ENCODE measurements at regions not wholly inside any gene's neighbourhood (a gene's known extent, or its start where the extent isn't known, plus 50 kb on each side); places are given as distances from the start of the nearest gene placed in this dataset.

DNA sequence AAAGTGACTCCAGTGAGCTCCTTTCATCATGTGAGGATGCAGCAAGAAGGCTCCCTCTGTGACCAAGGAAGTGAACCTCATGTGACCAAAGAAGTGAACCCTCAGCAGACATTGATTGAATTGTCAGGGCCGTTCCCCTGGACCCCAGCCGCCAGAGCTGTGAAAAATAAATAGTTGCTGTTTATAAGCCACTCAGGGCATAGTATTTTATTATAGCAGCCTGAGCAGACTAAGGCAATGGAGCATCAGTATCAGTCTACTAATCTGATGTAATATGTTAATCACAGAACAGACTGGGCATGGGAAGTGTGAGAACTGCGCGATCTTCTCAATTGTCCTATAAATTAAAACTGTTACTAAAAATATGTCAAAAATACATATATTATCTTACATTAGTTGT is 384.5 kb upstream of the PRKCQ start:
- DNase-seq (ENCODE audit: low spot score), result no peak
- Mint-ChIP-seq H3K9me3 (ENCODE audit: unreplicated experiment) (no peaks in the 10 kb centered on the region), H3K4me1 (ENCODE audit: unreplicated experiment) (peaks cover 3% of the 10 kb centered on the region), H3K27ac (ENCODE audit: unreplicated experiment) (no peak overlapping the region), H3K27me3 (ENCODE audit: unreplicated experiment) (no peaks in the 10 kb centered on the region), H3K36me3 (ENCODE audit: low read depth, unreplicated experiment) (no peaks in the 10 kb centered on the region), H3K4me3 (ENCODE audit: unreplicated experiment) (no peak overlapping the region)
- TF ChIP-seq, protein P1, sequence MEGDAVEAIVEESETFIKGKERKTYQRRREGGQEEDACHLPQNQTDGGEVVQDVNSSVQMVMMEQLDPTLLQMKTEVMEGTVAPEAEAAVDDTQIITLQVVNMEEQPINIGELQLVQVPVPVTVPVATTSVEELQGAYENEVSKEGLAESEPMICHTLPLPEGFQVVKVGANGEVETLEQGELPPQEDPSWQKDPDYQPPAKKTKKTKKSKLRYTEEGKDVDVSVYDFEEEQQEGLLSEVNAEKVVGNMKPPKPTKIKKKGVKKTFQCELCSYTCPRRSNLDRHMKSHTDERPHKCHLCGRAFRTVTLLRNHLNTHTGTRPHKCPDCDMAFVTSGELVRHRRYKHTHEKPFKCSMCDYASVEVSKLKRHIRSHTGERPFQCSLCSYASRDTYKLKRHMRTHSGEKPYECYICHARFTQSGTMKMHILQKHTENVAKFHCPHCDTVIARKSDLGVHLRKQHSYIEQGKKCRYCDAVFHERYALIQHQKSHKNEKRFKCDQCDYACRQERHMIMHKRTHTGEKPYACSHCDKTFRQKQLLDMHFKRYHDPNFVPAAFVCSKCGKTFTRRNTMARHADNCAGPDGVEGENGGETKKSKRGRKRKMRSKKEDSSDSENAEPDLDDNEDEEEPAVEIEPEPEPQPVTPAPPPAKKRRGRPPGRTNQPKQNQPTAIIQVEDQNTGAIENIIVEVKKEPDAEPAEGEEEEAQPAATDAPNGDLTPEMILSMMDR (IDR thresholded peaks at IDR 0.05; ENCODE audit: unreplicated experiment), result no peak

DNA sequence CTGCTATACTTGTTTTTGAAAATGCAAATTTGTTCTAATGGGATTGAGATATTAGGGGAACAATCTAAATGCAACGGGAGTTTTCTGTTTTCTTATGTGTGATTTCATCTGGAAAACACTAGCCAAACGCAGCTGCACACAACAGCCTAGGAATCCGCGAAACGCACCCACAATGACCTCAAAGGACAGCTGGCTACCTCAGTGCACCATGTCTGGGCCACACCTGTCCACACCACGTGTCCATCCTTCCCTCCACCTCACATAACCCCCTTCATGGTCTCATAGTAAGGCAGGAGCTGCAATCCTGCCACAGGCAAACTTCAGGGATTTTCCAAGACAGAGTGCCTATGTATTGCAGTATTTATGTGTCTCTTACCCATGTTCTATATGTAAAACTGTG is 382.5 kb upstream of the PRKCQ start:
- H3K27me3 Mint-ChIP-seq (ENCODE audit: unreplicated experiment), result no peaks in the 10 kb centered on the region
- H3K4me3 Mint-ChIP-seq (ENCODE audit: unreplicated experiment), result no peak overlapping the region

DNA sequence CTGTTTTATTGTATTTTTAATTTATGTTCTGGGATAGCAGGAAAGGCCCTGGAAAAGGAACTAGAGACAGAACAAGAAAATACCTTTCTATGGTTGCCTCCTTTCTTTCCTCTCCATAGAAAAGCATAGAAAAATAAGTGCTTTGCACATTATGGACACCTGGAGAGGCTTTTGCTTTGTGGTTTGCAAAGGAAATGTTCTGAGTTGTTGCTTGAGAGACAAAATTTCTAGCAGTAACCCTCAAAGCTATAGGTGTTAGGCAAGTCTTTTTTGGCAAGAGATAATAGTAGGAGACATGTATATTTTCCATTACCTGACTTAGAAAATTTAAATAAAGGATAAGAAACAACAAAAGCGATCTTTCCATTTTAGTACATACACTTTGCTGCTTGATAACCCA is 378.6 kb upstream of the PRKCQ start:
- no peaks in the 10 kb centered on the region for H3K9me3 Mint-ChIP-seq (ENCODE audit: unreplicated experiment)
- no peaks in the 10 kb centered on the region for H3K27me3 Mint-ChIP-seq (ENCODE audit: unreplicated experiment)
- DNase-seq (ENCODE audit: low spot score), result no peak
- no peaks in the 10 kb centered on the region for H3K36me3 Mint-ChIP-seq (ENCODE audit: low read depth, unreplicated experiment)
- H3K4me1 Mint-ChIP-seq (ENCODE audit: unreplicated experiment), result peaks cover 9% of the 10 kb centered on the region
- TF ChIP-seq, protein P1 (IDR thresholded peaks at IDR 0.05; ENCODE audit: unreplicated experiment), result no peak
- H3K4me3 Mint-ChIP-seq (ENCODE audit: unreplicated experiment), result no peak overlapping the region
- no peak overlapping the region for H3K27ac Mint-ChIP-seq (ENCODE audit: unreplicated experiment)

More for the DNA sequence above, 382.5 kb upstream of the PRKCQ start:
- H3K9me3 Mint-ChIP-seq (ENCODE audit: unreplicated experiment), result no peaks in the 10 kb centered on the region
- H3K4me1 Mint-ChIP-seq (ENCODE audit: unreplicated experiment), result peaks cover 9% of the 10 kb centered on the region
- TF ChIP-seq, protein P1 (IDR thresholded peaks at IDR 0.05; ENCODE audit: unreplicated experiment), result no peak
- no peaks in the 10 kb centered on the region for H3K36me3 Mint-ChIP-seq (ENCODE audit: low read depth, unreplicated experiment)
- H3K27ac Mint-ChIP-seq (ENCODE audit: unreplicated experiment), result no peak overlapping the region
- no peak for DNase-seq (ENCODE audit: low spot score)

DNA sequence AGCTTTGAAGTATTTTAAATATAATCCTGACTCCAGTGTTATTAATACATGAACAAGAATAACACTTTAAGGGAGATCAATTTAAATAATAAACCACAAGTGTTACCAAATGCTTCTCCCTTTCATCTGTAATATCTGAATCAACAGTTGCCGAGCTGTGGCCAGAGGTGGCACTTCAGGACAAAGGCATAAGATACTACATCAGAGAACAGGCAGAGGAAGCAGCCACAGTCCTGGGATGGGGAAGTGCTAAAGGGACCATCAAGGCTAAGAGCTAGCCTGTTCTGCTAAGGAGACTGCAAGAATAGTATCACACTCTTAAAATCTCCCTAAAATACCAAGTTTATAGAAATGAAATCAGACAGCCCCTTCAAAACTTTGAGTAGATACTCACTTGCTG is 378.2 kb upstream of the PRKCQ start:
- H3K9me3 Mint-ChIP-seq (ENCODE audit: unreplicated experiment), result no peaks in the 10 kb centered on the region
- DNase-seq (ENCODE audit: low spot score), result no peak

DNA sequence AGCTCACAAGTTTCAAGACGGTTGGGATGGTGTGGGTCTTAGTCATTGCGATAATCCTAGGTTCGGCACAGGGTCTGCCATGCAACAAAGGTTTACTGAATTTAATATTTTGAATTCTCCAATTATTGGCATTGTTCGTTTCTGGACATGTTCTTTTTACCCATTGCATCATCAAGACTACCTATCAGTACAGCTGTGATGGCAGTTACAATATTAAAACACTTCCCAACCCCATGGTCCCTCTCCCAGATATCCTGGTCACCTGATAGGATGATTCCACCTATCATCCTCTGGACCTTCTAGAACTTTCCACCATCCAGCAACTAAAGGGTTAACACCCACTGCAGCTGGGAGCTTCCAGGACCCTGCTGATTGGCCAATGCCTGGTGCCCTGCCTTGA is 377.8 kb upstream of the PRKCQ start:
- Mint-ChIP-seq H3K9me3 (ENCODE audit: unreplicated experiment) (no peaks in the 10 kb centered on the region), H3K27ac (ENCODE audit: unreplicated experiment) (no peak overlapping the region), H3K4me1 (ENCODE audit: unreplicated experiment) (peaks cover 9% of the 10 kb centered on the region), H3K4me3 (ENCODE audit: unreplicated experiment) (no peak overlapping the region), H3K36me3 (ENCODE audit: low read depth, unreplicated experiment) (no peaks in the 10 kb centered on the region), H3K27me3 (ENCODE audit: unreplicated experiment) (no peaks in the 10 kb centered on the region)
- TF ChIP-seq, protein P1 (IDR thresholded peaks at IDR 0.05; ENCODE audit: unreplicated experiment), result no peak
- no peak for DNase-seq (ENCODE audit: low spot score)

More for the DNA sequence above, 378.2 kb upstream of the PRKCQ start:
- Mint-ChIP-seq H3K27me3 (ENCODE audit: unreplicated experiment) (no peaks in the 10 kb centered on the region), H3K4me3 (ENCODE audit: unreplicated experiment) (no peak overlapping the region), H3K27ac (ENCODE audit: unreplicated experiment) (peak overlapping the region; percentile 43), H3K36me3 (ENCODE audit: low read depth, unreplicated experiment) (no peaks in the 10 kb centered on the region), H3K4me1 (ENCODE audit: unreplicated experiment) (peaks cover 9% of the 10 kb centered on the region)
- TF ChIP-seq, protein P1 (IDR thresholded peaks at IDR 0.05; ENCODE audit: unreplicated experiment), result no peak
